Hepatocyte (in vitro differentiated cells): ENCODE measurements at regions not wholly inside any gene's neighbourhood (a gene's known extent, or its start where the extent isn't known, plus 50 kb on each side); places are given as distances from the start of the nearest gene placed in this dataset.

Source experiments
- CTCF ChIP-seq: fragments of 200-600 bp; sonication (generic); IDR thresholded peaks from 2 replicates; pipeline ENCODE4 v1.5.1; 2016; ENCODE audit warnings: antibody characterized with exemption, mild to moderate bottlenecking; ENCODE audit not compliant: poor library complexity
- EZH2 ChIP-seq: fragments of 200-600 bp; sonication (generic); IDR thresholded peaks from 2 replicates; pipeline ENCODE4 v1.6.1; 2016; ENCODE audit warnings: antibody characterized with exemption, mild to moderate bottlenecking, borderline replicate concordance
- EZH2phosphoT487 ChIP-seq: fragments of 200-600 bp; sonication (generic); IDR thresholded peaks from one replicate; pipeline ENCODE4 v1.6.1; 2018; ENCODE audit warnings: antibody characterized with exemption, mild to moderate bottlenecking, low read depth, moderate library complexity; ENCODE audit not compliant: unreplicated experiment, severe bottlenecking

- TF ChIP-seq CTCF: no peak
- TF ChIP-seq EZH2: no peak
- no peak for TF ChIP-seq EZH2phosphoT487
Measured at GRCh38 chr3:80806673-80807072, 954.8 kb downstream of the GBE1 start.
